Lower leg skin (tissue), 3 donors: ENCODE measurements at regions not wholly inside any gene's neighbourhood (a gene's known extent, or its start where the extent isn't known, plus 50 kb on each side); places are given as distances from the start of the nearest gene placed in this dataset.

Source experiments
- POLR2A ChIP-seq, 2 donors: fragments of 450-650 bp; IDR thresholded peaks; one replicate each; pipeline ENCODE4 v1.6.1; 2016 to 2017; ENCODE audit warnings: antibody characterized with exemption in 2 of 2, mild to moderate bottlenecking in 1 of 2, moderate library complexity in 1 of 2
- TF ChIP-seq, protein P1 (sequence below), 3 donors: fragments of 450-650 bp; IDR thresholded peaks; one replicate each; pipeline ENCODE4 v1.5.1; 2016; ENCODE audit warnings: antibody characterized with exemption in 3 of 3, mild to moderate bottlenecking in 3 of 3, moderate library complexity in 2 of 3

- TF ChIP-seq, protein P1, sequence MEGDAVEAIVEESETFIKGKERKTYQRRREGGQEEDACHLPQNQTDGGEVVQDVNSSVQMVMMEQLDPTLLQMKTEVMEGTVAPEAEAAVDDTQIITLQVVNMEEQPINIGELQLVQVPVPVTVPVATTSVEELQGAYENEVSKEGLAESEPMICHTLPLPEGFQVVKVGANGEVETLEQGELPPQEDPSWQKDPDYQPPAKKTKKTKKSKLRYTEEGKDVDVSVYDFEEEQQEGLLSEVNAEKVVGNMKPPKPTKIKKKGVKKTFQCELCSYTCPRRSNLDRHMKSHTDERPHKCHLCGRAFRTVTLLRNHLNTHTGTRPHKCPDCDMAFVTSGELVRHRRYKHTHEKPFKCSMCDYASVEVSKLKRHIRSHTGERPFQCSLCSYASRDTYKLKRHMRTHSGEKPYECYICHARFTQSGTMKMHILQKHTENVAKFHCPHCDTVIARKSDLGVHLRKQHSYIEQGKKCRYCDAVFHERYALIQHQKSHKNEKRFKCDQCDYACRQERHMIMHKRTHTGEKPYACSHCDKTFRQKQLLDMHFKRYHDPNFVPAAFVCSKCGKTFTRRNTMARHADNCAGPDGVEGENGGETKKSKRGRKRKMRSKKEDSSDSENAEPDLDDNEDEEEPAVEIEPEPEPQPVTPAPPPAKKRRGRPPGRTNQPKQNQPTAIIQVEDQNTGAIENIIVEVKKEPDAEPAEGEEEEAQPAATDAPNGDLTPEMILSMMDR (IDR thresholded peaks at IDR 0.05) = no peak
- TF ChIP-seq POLR2A (IDR thresholded peaks at IDR 0.05) = no peak
Measured at GRCh38 chr17:77666462-77666861, 292.0 kb upstream of the TNRC6C start.
